ENCODE measurements at regions not wholly inside any gene's neighbourhood (a gene's known extent, or its start where the extent isn't known, plus 50 kb on each side); places are given as distances from the start of the nearest gene placed in this dataset.

DNA sequence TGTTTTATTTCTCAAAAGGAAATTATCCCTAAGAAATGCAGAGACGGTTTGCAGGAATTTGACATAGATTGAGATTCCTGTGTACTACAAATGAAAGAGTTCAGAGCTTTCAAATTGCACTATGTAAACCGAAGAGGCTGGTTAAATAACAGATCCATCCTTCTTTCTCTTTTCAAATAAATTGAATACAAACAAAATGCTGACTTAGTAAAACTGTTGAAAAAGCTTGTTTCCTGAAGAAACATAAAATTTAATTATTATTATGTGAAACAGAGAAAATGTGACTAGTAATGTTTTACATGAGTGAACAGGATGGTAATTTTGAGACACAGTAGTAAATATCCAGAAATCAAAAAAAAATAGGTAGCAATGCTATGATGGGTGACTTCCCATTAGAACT, 441.2 kb downstream of the LRRIQ3 start:
- H3K4me3 ChIP-seq (ENCODE audit: low read depth, low read length) = no peak overlapping the region
- TF ChIP-seq, protein P1, sequence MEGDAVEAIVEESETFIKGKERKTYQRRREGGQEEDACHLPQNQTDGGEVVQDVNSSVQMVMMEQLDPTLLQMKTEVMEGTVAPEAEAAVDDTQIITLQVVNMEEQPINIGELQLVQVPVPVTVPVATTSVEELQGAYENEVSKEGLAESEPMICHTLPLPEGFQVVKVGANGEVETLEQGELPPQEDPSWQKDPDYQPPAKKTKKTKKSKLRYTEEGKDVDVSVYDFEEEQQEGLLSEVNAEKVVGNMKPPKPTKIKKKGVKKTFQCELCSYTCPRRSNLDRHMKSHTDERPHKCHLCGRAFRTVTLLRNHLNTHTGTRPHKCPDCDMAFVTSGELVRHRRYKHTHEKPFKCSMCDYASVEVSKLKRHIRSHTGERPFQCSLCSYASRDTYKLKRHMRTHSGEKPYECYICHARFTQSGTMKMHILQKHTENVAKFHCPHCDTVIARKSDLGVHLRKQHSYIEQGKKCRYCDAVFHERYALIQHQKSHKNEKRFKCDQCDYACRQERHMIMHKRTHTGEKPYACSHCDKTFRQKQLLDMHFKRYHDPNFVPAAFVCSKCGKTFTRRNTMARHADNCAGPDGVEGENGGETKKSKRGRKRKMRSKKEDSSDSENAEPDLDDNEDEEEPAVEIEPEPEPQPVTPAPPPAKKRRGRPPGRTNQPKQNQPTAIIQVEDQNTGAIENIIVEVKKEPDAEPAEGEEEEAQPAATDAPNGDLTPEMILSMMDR (IDR thresholded peaks at IDR 0.05; ENCODE audit: low read depth, low read length) = no peak
- in situ Hi-C loops (cut with HindIII; ENCODE audit: low sequenced_read_pairs) = no loop called here
- no peak for DNase-seq (ENCODE audit: low read depth, low spot score)

DNA sequence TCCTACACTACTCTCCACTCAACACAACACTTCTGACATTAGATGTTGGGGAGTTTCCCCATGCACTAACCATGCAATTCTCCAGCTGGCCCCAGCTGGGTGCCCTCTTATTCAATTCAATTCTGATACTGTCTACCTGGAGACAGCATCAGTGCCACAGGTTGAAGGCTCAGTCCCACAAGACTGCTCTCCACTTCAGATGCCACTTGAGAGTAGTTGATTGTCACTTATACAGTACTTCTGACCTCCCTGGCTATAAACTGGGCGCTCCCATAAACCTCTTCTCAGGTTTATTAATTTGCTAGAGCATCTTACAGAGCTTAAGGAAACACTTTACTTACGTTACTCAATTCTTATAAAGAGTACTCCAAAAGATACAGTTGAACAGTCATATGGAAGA, 442.3 kb downstream of the LRRIQ3 start:
- no peak for DNase-seq (ENCODE audit: low read depth, low spot score)
- TF ChIP-seq, protein P1 (IDR thresholded peaks at IDR 0.05; ENCODE audit: low read depth, low read length) = no peak
- in situ Hi-C loops (cut with HindIII; ENCODE audit: low sequenced_read_pairs) = no loop called here
- no peak overlapping the region for H3K4me3 ChIP-seq (ENCODE audit: low read depth, low read length)

DNA sequence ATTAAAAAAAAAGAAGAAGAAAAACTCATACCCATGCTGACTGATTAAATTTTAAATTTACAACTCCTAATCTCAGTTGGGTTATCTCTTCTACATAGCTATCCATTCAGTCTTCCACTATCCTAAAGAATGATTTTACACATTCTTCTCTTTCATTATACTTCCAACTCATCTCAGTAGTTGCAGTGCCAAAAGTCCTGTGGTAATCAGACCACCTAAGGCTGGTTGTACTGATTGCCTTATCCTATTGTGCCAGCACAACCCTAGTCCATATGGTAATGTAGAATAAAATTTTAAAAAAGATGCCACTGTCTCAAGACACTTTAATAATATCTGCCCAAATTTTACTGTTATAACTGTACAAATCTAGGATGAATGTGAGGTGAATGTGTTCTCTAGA, 448.0 kb downstream of the LRRIQ3 start:
- H3K4me3 ChIP-seq (ENCODE audit: low read depth, low read length) = no peak overlapping the region
- DNase-seq (ENCODE audit: low read depth, low spot score) = no peak
- TF ChIP-seq, protein P1 (IDR thresholded peaks at IDR 0.05; ENCODE audit: low read depth, low read length) = no peak
- in situ Hi-C loops (cut with HindIII; ENCODE audit: low sequenced_read_pairs) = no loop called here

GRCh38 chr1:73744985-73745384, 453.0 kb downstream of the LRRIQ3 start:
- TF ChIP-seq, protein P1 (IDR thresholded peaks at IDR 0.05; ENCODE audit: low read depth, low read length) = no peak
- no peak overlapping the region for H3K4me3 ChIP-seq (ENCODE audit: low read depth, low read length)
- in situ Hi-C loops (cut with HindIII; ENCODE audit: low sequenced_read_pairs) = no loop called here
- no peak for DNase-seq (ENCODE audit: low read depth, low spot score)

GRCh38 chr1:73736125-73736524, 461.9 kb downstream of the LRRIQ3 start:
- no peak overlapping the region for H3K4me3 ChIP-seq (ENCODE audit: low read depth, low read length)
- no peak for DNase-seq (ENCODE audit: low read depth, low spot score)
- TF ChIP-seq, protein P1 (IDR thresholded peaks at IDR 0.05; ENCODE audit: low read depth, low read length) = no peak
- in situ Hi-C loops (cut with HindIII; ENCODE audit: low sequenced_read_pairs) = no loop called here

DNA sequence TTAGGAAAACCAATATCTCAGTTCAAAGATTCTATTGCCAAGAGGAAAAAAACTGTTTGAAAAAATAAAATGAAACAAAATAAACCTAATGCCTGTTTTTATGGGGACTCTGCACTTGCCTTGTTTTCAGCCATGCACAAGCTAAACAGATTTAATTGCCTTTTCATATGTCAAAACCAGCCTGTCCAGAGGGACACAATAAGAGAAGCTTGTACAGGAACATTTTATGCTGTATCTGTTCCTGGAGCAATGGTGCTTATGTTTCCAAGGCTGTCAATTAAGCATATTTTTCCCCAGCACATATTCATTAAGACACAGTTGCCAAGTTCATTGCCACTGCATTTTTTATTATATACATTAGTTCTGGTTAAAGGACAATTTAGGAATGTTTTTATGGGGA, 470.9 kb downstream of the LRRIQ3 start:
- DNase-seq (ENCODE audit: low read depth, low spot score) = no peak
- TF ChIP-seq, protein P1 (IDR thresholded peaks at IDR 0.05; ENCODE audit: low read depth, low read length) = no peak
- in situ Hi-C loops (cut with HindIII; ENCODE audit: low sequenced_read_pairs) = no loop called here
- H3K4me3 ChIP-seq (ENCODE audit: low read depth, low read length) = no peak overlapping the region

GRCh38 chr1:73722055-73722454, 475.9 kb downstream of the LRRIQ3 start:
- DNase-seq (ENCODE audit: low read depth, low spot score) = no peak
- TF ChIP-seq, protein P1 (IDR thresholded peaks at IDR 0.05; ENCODE audit: low read depth, low read length) = no peak
- H3K4me3 ChIP-seq (ENCODE audit: low read depth, low read length) = no peak overlapping the region
- in situ Hi-C loops (cut with HindIII; ENCODE audit: low sequenced_read_pairs) = no loop called here
